ENCODE measurements at regions not wholly inside any gene's neighbourhood (a gene's known extent, or its start where the extent isn't known, plus 50 kb on each side); places are given as distances from the start of the nearest gene placed in this dataset.

DNA sequence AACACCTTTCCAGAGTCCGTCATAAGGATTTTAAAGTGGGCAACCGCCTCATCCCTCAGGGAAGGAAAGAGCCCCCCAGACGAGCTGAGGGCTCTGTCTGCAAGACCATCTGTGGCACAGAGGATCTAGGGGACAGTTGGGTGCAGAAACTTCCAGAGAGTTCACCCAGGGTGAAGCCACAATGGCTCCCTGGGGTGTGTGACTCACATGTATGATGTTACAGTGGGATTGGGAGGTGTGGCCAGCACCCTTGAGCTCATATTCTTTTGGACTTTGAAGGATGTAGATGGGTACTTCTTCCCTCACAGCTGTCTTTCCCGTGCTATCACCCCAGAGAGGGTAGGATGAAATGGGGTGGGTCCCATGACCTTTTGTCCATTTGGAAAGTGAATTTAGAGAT lies 95.5 kb downstream of the NCR2 start:
- TF ChIP-seq CTCF (optimal IDR thresholded peaks at IDR 0.05 in 1 of 3, IDR thresholded peaks at IDR 0.05 in 1 of 3, conservative IDR thresholded peaks at IDR 0.05 in 1 of 3; ENCODE audit: extremely low read depth in 1 of 3, insufficient read depth in 2 of 3, low read length in 3 of 3) (no peak), EZH2 (IDR thresholded peaks at IDR 0.05; ENCODE audit: low read length) (no peak)

All from keratinocyte (primary cell).